RPMI8226 (cell line): ENCODE measurements at regions not wholly inside any gene's neighbourhood (a gene's known extent, or its start where the extent isn't known, plus 50 kb on each side); places are given as distances from the start of the nearest gene placed in this dataset.
"Not testable (repeated sequence)": the region's sequence is repeated elsewhere in the genome, so short reads cannot be mapped to it uniquely, and the experiment has no call there.

Experiments
- DNase-seq: peaks from one replicate; pipeline ENCODE4 v3.0.0-alpha.2; 2015

DNA sequence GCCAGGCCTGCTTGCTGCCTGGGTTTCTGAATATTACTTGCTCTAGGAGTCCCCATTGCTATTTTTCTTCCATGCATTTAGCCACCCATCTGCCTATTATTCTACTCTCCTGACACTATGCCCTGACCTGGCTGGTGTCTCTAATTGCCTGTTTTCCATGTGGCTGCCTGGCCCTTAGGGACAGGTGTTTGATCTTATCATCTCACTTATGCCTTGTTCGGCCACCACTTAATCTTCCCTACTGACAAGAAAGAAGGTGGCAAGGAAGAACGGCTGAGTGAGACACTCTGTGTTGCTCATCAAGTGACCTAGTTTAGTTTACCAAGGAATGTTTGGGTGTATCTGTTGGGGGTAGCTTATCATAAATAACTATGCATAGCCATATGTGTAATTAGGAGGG is 50.4 kb upstream of the RAPH1 start:
- DNase-seq = no peak

DNA sequence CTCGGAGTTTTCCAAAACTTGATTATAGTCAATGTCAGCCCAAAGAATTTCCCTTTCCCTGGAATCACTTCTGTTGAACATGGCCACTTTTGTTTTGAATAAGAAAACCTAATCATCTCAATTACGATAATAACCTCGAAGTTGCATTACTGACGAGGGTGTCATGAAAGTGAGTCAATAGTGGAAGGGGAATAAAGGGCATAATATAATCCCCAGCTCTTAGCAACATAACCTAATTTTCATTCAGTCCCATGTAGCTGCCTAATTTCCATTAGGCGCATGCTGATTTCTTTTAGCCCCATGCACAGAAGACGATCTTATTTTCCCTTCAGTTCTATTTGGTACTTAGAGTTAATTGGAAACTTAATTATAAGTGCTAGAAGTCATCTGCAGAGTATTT is 51.1 kb upstream of the RAPH1 start:
- DNase-seq = no peak

- no peak for DNase-seq
These were observed 51.6 kb upstream of the RAPH1 start for GRCh38 chr2:203586696-203587095.

DNA sequence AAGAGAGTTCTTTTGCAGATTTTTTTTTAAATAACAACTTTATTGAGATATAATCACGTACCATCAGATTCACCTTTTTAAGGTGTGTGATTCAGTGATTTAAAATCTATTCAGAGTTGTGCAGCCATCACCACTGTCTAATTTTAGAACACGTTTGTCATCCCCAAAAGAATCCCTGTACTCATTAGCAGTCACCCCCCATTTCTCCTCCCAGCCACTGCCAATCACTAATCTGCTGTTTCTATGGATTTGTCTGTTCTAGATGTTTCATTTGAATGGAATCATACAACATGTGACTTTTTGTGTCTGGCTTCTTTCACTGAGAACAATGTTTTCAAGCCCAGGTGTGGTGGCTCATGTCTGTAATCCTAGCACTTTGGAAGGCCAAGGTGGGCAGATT is 55.4 kb upstream of the RAPH1 start:
- DNase-seq = no peak

GRCh38 chr2:203591642-203592041 is 56.5 kb upstream of the RAPH1 start:
- no peak for DNase-seq

DNA sequence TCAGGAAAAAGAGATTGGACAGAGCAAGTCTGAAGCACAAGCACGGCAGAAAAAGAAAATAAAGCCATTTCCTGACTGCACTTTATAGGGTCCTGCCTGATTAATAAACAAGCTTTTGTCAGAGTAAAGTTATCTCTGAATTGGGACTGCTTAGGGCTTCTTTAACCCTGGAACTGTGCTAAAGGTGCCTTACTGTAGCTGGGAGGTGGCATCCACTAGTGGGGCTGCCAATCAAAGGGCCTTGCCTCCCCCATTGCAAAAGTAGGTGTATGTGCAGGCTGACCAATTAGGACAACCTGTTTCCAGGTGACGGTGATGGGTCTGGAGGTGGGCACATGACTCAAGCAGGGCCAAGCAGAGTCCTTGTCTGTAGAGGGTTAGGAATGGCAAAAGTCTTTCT is 57.4 kb upstream of the RAPH1 start:
- no peak for DNase-seq

- no peak for DNase-seq
These were observed 59.4 kb upstream of the RAPH1 start for GRCh38 chr2:203594541-203594940.

- no peak for DNase-seq
These were observed 61.1 kb upstream of the RAPH1 start for GRCh38 chr2:203596183-203596582.

DNA sequence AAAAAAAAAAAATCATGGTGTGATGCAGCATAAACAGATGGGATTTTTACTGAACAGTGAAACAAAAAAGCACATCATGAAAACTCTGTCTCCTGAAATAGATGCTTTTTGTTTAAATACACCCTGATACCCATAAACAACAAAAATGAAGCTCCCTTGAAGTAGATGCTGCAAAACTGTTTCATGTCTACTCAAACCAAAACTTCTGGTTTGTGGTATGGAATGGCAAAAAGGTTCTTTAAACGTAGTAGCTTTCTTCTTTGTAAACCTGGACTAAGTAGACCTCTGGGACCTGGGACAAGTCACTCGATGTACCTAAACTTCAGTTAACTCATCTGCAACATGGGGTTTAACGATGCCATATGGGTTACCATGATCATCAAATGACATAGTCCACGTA is 64.4 kb upstream of the RAPH1 start:
- no peak for DNase-seq

DNA sequence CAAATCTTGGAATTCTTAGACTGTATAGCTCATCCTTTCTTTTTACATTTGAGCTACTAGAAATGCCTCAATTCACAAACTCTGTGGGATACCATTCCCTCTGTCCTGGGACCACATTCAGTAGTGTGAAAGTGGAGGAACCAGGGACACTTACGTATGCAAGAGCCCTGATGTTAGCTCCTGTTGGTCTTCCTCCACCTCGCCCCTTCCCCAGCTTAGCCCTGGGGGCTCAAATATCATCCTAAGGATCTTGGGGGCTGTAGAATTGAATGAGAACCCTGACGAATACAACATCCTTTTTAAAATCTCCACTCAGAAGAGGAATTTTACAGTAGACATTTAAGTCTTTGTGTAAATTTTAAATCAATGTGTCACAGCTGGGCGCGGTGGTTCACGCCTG is 65.2 kb upstream of the RAPH1 start:
- DNase-seq = no peak

DNA sequence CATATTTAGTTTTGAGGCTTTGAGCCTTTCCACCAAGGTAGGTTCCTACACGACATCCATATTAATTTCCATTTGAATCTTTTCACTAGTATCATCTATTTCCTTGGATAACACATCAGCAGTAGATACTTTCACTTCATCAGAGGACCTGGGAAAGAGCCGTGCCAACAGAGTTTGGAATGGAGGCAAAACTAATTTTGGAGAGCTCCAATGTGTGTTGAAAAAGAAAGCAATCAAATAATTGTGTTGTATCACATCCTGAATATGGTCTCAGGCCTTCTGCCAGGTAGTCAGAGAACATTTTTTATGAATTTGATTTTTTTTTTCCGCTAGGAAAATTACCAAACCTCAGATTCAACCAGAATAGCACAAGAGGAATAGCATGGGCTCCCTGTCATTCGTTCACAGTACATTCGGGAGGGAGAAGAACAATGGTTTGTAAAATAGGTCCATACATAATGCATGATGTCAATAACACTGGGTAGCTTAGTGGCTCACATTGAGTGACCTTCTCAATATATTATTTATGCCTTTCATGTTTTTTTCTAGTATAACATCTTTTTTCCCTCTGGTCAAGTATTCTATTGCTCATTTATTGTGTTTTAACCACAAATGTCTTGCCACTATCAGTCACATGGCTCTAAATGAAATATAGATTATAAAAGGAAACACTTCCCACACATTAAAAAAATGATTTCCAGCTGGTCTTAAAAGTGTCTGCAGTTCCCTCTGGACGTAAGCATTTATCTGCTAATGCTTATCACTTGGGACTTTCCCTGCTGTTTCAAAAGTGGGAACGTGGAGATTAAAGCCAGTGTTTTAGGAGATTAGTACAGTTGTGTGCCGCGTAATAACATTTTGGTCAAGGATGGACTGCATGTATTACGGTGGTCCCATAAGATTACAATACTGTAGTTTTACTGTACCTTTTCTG is 68.6 kb upstream of the RAPH1 start:
- DNase-seq = no peak

DNA sequence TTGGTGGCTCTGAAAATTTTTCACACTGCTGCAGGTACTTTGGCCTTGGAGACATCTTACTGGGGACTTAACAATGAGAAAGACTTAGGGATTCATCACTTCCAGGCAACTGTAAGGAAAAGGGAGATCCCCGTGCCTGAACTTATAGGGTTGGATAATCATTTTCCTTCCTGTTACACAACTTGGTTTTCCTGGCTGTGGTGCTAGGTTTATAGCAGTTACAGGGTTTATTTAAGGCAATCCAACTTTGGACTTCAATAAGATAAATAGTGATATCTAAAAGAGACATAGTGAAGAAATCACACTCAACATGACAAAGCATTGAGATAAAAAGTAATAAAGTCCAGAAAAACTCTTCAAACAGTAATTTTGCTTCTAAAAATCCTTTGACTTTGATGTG is 70.2 kb upstream of the RAPH1 start:
- DNase-seq = no peak

DNA sequence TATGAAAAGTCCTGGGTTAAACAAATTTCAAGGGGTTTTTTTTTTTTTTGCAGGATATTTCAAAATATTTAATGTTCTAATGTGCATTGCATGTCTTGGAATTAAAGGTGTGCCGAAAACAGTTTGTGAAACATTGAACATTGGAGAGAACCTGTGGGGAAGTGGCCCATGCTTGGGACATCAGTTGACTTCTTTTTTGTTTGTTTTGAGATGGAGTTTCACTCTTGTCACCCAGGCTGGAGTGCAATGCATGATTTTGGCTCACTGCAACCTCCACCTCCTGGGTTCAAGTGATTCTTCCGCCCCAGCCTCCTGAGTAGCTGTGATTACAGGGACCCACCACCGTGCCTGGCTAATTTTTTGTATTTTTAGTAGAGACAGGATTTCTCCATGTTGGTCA is 71.0 kb upstream of the RAPH1 start:
- DNase-seq = no peak

DNA sequence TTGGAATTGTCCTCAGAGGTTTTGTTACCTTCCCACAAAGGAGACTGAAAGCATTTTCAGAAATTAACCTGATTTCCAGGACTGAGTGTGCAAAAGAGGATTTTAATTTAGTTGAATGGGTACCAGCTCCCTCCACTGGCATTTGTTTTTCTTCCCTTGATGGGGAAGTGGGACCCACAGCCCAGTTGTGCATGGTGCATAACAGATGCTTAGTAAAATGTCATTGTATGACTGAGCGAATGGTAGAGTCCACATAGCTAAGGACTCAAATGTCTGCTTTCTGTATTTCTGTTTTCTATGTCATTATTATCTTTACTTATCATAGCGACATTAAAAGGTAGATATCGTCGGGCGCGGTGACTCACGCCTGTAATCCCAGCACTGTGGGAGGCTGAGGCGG is 75.5 kb upstream of the RAPH1 start:
- DNase-seq = no peak

GRCh38 chr2:203612246-203612645 is 77.1 kb upstream of the RAPH1 start:
- no peak for DNase-seq

DNA sequence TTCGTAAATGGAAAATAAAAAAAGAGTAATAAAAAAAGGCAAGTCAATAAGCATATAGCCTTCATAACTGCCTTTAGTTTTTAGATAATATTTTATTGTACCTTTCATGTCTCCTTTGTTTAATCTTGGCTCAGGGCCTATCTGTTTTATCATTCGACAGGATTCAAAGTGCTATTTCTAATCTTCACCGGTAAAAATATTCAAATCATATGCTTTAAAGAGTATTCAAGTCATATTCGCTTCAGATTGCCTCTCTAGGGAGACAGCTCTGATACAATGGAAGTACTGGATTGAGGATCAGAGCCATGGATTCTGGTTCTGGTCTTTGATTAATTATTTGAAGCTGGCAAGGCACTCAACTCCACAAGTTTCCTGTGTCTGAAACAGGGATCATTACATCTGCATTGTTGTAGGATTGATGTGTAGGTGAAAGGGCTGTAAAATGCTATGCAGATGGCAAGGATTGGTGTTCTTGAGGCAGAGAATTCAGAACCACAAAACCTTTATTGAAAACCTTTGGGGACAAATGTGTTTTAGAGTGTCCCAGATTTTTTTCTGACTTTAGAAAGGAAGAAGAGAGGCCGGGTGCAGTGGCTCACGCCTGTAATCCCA is 84.3 kb upstream of the RAPH1 start:
- no peak for DNase-seq

- no peak for DNase-seq
These were observed 84.4 kb upstream of the CD28 start for GRCh38 chr2:203621981-203622515.

DNA sequence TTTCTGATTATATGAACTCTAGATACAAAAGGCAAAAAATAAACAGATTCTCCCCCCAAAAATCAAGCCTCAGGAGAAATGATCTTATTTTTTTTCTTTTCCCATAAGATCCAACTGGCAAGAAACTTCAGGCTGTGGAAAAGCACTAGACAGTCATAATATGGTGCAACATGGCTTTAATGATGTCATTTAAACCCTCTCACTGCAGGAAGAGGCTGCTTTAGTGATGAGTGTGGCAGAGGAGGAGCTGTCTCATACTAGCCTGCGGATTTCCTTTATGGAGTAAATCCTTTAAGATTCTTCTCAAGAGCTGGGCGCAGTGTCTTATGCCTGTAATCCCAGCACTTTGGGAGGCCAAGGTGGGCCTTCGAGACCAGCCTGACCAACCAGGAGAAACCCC is 83.3 kb upstream of the CD28 start:
- no peak for DNase-seq

GRCh38 chr2:203623661-203624060 is 82.8 kb upstream of the CD28 start:
- no peak for DNase-seq

- no peak for DNase-seq
These were observed 80.7 kb upstream of the CD28 start for GRCh38 chr2:203625701-203626100.

- DNase-seq = not testable (repeated sequence)
These were observed 80.2 kb upstream of the CD28 start for GRCh38 chr2:203626247-203626646.

- no peak for DNase-seq
These were observed 79.3 kb upstream of the CD28 start for GRCh38 chr2:203626952-203627681.

DNA sequence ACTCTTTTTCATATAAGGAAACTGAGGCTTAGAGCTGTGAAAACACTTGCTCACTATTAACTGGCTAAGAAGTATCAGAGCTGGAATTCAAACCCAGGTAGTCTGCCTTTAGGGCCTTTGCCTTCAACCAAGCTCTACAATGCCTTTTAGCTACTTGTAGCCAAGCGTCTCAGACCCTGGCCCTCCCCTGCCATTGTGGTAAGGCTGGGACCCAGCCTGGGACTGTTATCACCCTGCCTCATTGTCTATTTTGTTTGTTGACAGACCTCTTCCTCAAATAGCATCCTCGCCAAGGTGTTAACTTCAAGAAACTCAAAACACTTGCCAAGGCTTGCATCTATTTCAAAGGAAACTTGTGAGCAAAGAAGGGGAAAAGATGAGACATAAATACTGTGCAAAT is 76.7 kb upstream of the CD28 start:
- DNase-seq = no peak
